ENCODE measurements at regions not wholly inside any gene's neighbourhood (a gene's known extent, or its start where the extent isn't known, plus 50 kb on each side); places are given as distances from the start of the nearest gene placed in this dataset.
"Not testable (repeated sequence)": the region's sequence is repeated elsewhere in the genome, so short reads cannot be mapped to it uniquely, and the experiment has no call there.

DNA sequence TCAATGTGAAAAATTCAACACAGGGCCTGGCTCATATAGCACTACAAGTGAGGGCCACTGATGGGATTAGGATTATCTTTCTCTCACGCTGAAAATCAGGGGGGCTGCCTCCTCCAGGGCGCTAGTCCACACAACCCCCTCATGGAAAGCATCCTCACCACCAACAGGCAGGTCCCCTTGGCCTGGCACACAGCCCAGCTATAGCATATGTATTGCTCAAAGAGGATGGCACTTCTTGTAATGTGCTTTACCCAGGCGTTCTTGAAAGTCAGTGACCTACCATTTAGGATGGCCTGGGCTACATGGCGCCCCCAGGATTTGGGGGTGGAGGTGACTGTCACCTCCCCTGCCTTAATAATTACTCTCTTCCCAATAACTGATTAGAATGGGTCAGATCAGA lies 71.0 kb upstream of the LSM6 start:
- DNase-seq: no peak
- Histone ChIP-seq H3K36me3 (no peaks in the 10 kb centered on the region), H3K9me3 (no peaks in the 10 kb centered on the region), H3K27ac (no peak overlapping the region), H3K27me3 (no peaks in the 10 kb centered on the region), H3K4me1 (ENCODE audit: insufficient read depth) (no peaks in the 10 kb centered on the region), H3K4me3 (no peak overlapping the region)
- intact Hi-C loops (cut with DNase I): no loop called here
- WGBS, 3 donors: 78 to 83% (median 82%) methylated on average over 4 of the region's 4 CpGs
- TF ChIP-seq, protein P1, sequence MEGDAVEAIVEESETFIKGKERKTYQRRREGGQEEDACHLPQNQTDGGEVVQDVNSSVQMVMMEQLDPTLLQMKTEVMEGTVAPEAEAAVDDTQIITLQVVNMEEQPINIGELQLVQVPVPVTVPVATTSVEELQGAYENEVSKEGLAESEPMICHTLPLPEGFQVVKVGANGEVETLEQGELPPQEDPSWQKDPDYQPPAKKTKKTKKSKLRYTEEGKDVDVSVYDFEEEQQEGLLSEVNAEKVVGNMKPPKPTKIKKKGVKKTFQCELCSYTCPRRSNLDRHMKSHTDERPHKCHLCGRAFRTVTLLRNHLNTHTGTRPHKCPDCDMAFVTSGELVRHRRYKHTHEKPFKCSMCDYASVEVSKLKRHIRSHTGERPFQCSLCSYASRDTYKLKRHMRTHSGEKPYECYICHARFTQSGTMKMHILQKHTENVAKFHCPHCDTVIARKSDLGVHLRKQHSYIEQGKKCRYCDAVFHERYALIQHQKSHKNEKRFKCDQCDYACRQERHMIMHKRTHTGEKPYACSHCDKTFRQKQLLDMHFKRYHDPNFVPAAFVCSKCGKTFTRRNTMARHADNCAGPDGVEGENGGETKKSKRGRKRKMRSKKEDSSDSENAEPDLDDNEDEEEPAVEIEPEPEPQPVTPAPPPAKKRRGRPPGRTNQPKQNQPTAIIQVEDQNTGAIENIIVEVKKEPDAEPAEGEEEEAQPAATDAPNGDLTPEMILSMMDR (IDR thresholded peaks at IDR 0.05): no peak
- no peak for TF ChIP-seq POLR2A (IDR thresholded peaks at IDR 0.05)
- TF ChIP-seq EP300 (IDR thresholded peaks at IDR 0.05): no peak

DNA sequence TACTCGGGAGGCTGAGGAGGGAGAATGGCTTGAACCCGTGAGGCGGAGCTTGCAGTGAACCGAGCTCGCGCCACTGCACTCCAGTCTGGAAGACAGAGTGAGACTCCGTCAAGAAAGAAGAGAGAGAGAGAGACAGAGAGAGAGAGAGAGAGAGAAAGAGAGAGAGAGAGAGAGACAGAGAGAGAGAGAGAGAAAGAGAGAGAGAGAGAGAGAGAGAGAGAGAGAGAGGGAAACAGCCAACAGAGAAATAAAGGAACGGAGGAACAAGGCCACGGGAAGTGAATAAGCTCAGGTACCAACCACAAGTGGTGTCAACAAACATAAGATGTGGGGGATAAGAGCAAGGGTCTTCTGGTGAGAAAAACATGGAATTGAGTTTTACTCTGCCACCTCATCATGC lies 71.5 kb upstream of the LSM6 start:
- H3K27ac ChIP-seq; H3K4me3 ChIP-seq; H3K4me1 ChIP-seq (ENCODE audit: insufficient read depth); intact Hi-C loops (cut with DNase I); H3K9me3 ChIP-seq; DNase-seq; H3K27me3 ChIP-seq; H3K36me3 ChIP-seq: not testable (repeated sequence)
- WGBS, 3 donors: 92 to 94% (median 92%) methylated on average over 9 of the region's 9 CpGs

- Histone ChIP-seq H3K27ac (no peak overlapping the region), H3K36me3 (no peaks in the 10 kb centered on the region), H3K4me3 (no peak overlapping the region), H3K4me1 (ENCODE audit: insufficient read depth) (no peaks in the 10 kb centered on the region), H3K9me3 (no peaks in the 10 kb centered on the region), H3K27me3 (no peaks in the 10 kb centered on the region)
- intact Hi-C loops (cut with DNase I): no loop called here
- TF ChIP-seq, protein P1 (IDR thresholded peaks at IDR 0.05): no peak
- TF ChIP-seq EP300 (IDR thresholded peaks at IDR 0.05) (no peak), POLR2A (IDR thresholded peaks at IDR 0.05) (no peak)
- WGBS, 3 donors: 55 to 67% (median 63%) methylated on average over 3 of the region's 3 CpGs
- no peak for DNase-seq
These were observed 75.9 kb upstream of the LSM6 start for GRCh38 chr4:146099585-146099984.

GRCh38 chr4:146098978-146099377 lies 76.5 kb upstream of the LSM6 start:
- no peak overlapping the region for H3K27ac ChIP-seq
- no peaks in the 10 kb centered on the region for H3K27me3 ChIP-seq
- H3K4me3 ChIP-seq: no peak overlapping the region
- DNase-seq: no peak
- H3K9me3 ChIP-seq: no peaks in the 10 kb centered on the region
- WGBS, 3 donors: 78 to 89% (median 86%) methylated on average over 2 of the region's 2 CpGs
- H3K36me3 ChIP-seq: no peaks in the 10 kb centered on the region
- intact Hi-C loops (cut with DNase I): no loop called here
- H3K4me1 ChIP-seq (ENCODE audit: insufficient read depth): no peaks in the 10 kb centered on the region
- TF ChIP-seq, protein P1 (IDR thresholded peaks at IDR 0.05): no peak
- TF ChIP-seq EP300 (IDR thresholded peaks at IDR 0.05) (no peak), POLR2A (IDR thresholded peaks at IDR 0.05) (no peak)

- intact Hi-C loops (cut with DNase I): no loop called here
- H3K9me3 ChIP-seq: no peaks in the 10 kb centered on the region
These were observed 77.1 kb upstream of the LSM6 start for GRCh38 chr4:146098397-146098796.

More at GRCh38 chr4:146098397-146098796, 77.1 kb upstream of the LSM6 start:
- Histone ChIP-seq H3K27me3 (no peaks in the 10 kb centered on the region), H3K27ac (no peak overlapping the region), H3K36me3 (no peaks in the 10 kb centered on the region), H3K4me3 (no peak overlapping the region), H3K4me1 (ENCODE audit: insufficient read depth) (no peaks in the 10 kb centered on the region)
- no peak for DNase-seq
- 87 to 97% (median 91%) methylated on average over 1 of the region's 1 CpG for WGBS, 3 donors
- no peak for TF ChIP-seq POLR2A (IDR thresholded peaks at IDR 0.05)
- TF ChIP-seq, protein P1 (IDR thresholded peaks at IDR 0.05): no peak
- TF ChIP-seq EP300 (IDR thresholded peaks at IDR 0.05): no peak

Measured in ovary (tissue), 7 donors.